Hematopoietic multipotent progenitor cell treated with erythropoietin and hydrocortisone succinate and interleukin-3 and kit ligand, for 8 days (in vitro differentiated cells): ENCODE measurements at regions not wholly inside any gene's neighbourhood (a gene's known extent, or its start where the extent isn't known, plus 50 kb on each side); places are given as distances from the start of the nearest gene placed in this dataset.

Experiments used
- DNase-seq: peaks from one replicate; pipeline ENCODE4 v3.0.0-alpha.2; 2015

GRCh38 chr14:101500681-101501080, 60.6 kb upstream of the DIO3 start:
- DNase-seq = no peak

DNA sequence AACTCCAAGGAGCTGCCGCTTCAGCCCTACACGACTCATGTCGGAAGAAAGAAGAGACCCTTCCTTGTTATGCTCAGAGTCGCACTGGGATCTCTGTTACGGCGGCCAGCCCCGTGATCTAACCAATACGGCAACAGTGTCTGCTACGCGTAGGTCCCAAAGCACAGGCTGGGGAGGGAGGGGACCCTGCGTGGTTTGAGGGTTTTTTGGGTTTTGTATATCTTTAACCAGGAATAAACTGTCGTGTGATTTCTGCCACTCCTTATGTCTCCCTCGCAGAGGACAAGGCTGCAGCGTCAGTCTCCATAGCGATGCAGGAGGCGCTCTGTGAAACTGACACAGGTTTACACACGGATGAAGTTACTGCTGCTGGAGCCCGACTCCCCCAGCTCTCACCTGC, 60.0 kb upstream of the DIO3 start:
- no peak for DNase-seq

GRCh38 chr14:101501858-101502615, 59.3 kb upstream of the DIO3 start:
- DNase-seq = no peak

DNA sequence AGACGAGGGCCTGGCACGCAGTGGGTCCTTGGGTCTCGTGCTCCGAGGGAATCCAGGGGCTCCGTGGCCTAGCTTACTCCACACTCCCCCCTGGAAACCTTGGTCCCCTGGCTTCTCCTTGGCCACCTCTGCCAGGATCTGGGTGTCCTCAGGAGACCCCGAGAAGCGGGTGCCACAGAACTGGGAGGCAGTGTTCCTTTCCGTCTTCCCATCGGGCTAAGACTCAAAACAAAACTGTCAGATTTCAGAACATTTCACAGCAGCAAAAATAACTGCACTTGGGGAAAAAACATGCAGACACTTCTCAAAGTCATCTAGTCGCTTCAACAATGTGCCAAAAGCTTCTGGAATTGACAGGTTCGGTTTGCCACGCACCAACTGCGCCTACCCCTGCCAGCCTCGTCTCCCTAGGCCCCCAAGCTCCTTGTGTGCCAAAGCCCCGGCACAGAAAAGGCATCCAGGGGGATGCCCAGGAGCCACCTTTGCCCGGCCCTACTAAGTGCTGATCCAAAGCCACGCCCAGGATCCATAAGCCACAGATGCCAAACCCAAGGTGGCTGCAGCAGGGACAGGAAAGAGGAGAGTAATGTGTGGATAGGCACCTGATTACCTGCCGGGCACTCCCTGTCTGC, 58.4 kb upstream of the DIO3 start:
- no peak for DNase-seq

GRCh38 chr14:101503431-101504095, 57.7 kb upstream of the DIO3 start:
- no peak for DNase-seq

GRCh38 chr14:101504096-101504948, 57.0 kb upstream of the DIO3 start:
- no peak for DNase-seq

DNA sequence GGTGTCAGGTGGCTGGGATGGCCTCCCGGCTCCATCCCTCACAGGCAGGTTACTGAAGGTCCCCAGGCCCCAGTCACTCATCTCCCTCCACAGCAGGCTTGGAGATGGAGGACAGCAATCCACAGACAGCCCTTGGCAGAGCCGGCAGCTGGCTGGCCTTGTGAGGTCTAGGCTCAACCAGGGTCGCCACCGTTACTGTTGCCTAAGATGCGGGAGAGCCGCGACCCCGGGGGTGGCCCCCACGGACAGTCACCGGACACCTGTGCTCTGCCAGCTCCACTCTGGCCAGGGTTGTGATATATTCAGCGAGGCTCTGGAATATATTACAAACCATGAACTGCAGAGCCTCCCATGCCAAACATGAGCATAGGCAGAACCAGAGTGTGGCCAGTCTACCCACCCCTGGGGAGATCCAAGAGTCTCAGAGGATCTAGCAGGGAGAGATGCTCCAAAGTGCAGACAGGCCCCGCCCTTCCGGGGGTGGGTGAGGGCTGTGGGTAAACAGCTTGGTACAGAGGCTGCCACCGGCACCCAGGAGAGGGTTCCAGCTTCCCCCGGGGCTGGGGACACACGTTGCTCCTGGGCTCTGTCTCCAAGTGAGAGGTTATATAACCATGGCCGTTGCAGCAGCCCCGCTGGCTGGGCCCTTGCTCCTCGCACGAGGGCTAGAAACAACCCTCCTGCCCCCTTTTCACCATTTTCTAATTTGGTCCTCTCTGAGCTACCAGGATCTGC, 55.9 kb upstream of the DIO3 start:
- no peak for DNase-seq

DNA sequence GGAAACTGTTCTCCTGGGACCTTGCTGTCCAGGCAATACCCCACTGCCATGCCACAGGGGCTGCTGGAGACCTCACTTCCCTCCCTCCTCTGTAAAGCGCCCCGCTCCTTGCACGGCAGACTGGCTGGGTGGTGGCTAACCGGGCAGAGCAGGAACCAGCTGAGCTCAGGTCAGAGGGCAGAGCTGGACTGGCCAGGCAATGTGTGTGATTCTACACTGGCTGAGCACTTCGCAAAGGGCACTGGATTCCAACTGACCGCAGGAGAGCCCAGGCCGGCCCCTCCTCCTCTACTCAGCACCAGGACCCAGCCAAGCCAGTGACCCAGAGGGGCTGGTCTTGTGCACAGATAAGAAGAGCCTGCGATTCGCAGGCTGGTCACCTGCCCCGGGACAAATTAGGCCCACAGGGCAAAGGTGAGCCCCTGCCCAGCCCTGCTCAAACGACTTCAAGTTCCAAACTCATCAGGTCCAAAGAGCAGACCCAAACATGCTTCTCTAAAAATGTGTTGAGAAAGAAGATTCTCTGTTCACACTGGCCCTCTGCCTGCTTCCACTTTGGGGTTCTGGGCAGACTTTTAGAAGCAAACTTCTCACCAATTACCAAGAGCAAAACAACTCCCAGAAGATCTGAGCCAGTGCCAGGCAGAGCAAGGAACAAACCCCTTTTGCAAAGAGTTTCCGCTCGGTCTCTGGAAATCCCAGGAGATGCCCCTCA, 54.9 kb upstream of the DIO3 start:
- DNase-seq = no peak

DNA sequence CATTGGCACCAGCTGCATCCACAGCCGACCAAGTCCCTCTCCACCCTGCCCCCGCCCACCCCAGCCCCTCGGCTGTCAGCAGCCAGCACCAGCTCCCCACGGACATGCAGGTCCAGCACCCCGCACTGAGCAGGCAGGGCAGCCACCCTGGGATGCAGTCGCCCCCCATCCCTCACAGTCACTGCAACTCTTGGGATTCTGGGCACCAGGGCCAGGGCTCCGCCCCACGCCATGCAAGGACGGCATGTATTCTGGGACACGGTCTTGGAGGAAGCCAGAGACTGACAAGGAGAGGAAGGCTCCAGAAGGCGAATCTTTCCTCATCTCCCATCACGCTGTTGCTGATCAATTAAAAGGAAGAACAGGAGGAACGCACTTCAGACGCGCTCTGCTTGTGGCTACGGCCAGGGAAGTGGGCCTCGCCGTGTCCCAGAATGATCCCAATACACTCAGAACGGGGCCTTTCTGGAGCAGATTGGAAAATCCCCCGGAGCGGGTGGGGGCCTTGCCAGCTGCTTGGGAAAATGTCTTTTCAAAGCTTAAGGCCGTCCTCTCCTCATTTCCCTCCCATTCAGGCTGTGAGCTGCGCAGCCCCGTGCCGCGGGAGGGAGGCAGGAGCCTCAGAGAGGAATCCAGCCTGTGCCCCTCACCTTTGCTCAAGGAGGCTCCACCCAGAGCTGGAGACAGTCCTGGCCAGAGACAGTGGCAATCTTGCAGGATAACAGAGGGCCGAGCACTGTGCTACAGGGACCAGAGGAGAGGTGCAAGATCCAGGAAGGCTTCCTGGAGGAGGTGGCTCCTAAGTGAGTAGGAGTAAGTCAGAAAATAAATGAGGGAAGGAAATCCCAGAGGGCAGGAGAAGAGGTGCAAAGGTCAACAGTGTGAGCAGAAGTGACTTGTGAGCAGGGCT, 54.1 kb upstream of the DIO3 start:
- no peak for DNase-seq

DNA sequence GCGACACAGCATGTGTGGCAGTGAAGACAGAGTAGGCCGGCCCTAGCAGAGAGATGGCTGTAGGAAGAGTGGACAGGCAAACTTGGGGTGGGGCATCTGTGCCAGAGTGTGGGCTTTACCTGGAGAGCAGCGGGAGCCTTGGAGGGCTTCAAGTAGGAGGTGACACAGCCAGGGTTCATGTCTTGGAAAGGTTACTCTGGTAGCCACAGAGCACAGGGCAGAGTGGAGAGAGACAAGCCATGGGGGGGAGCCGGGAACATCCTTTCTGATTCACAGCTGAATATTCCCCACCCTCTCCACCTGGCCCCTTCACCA, 53.5 kb upstream of the DIO3 start:
- DNase-seq = no peak

- DNase-seq = no peak
These were observed 52.9 kb upstream of the DIO3 start for GRCh38 chr14:101508196-101508947.

DNA sequence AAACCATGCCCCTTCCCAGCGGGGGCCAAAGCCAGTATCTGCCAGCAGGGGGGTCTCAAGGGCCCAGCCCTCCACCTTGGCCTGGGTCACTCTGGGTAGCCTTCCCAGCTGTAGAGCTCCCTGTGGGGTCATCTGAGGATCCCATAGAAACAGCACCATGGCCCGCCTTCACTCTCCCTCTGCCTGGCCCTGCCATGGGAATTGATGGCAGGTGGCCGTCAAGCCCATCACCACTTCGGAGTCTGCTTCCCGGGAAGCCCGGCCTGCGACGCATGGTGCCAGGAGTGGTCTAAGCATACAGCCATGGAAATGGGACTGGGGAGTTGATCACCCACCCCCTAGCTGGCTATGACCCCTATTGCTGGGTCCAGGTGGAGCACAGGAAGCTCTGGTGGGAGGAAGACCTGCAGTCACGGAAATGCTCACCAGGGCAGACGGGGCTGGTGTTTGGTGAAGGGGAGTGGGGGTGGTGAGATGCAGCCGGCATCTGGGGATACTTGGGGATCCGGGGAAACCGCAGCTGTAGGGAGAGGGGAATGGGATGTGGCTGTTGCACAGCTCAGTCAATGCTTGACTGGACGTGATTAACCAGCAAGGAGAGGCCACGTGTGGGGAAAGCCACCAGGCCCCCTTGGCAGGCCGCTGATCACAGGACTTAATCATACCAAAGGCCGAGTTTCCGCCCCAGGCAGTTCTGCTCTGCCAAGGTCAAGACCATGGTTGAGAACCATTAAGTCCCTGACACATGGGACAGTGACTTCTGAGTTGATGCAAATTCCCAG, 52.2 kb upstream of the DIO3 start:
- DNase-seq = no peak

GRCh38 chr14:101509730-101510371, 51.4 kb upstream of the DIO3 start:
- DNase-seq = no peak

DNA sequence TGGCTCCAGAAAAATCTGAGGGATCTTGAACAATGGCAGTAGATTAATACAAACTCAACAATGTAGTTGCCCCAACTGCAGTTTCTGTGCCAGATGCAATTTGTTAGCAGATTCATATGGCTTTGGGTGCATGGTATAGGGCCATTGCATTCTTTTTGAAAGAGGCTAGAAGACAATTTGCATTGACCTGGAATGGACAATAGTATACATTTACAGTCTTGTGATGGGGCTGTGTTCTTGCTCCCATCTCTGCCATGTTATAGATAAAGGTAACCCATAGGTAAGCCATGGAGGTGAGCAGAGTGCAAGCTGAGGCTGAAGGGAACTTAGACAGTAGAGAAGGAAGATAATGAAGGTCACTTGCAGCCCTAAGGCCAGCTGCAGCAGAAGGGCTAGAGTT, 50.1 kb upstream of the DIO3 start:
- no peak for DNase-seq
